GOT3 (cell line): ENCODE measurements at regions not wholly inside any gene's neighbourhood (a gene's known extent, or its start where the extent isn't known, plus 50 kb on each side); places are given as distances from the start of the nearest gene placed in this dataset.
"Not testable (repeated sequence)": the region's sequence is repeated elsewhere in the genome, so short reads cannot be mapped to it uniquely, and the experiment has no call there.

Experiments
- DNase-seq: peaks from one replicate; lab custom pipeline; 2025; ENCODE audit warnings: mixed read lengths; lab: John Stamatoyannopoulos, UW

DNA sequence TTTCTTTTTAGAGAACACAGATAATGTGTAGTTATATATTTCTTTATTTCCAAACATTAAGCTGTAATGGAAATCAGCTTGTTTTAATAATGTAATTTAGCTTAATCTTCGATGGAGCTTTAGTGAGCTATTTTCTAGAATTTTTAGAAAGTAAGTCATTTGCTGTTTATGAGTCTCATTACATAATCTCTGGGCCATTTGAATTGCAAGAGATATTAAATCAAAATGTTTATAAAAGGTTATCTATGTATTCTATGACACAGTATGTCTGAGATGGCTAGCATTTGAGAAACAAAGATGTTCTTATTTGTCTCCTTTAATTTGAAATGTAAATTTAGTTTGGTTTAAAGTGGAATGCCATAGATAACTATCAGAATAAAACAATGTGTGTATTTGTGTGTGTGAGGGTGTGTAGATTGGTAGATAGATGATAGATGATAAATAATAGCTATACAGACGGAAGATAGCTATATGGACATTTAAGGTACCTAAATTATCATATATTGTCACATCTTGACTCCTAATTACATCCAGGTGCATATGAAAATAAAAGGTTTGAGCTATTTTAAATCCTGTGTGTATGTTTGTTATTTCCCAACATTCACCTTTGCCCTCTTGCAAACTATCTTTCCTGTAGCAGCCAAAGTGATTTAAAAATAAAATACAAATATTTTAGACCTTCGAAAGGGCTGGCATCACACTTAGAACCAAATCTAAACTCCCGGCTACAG, 478.0 kb upstream of the KLF6 start:
- no peak for DNase-seq

- no peak for DNase-seq
Observed at GRCh38 chr10:4262449-4262848, 477.4 kb upstream of the KLF6 start.

DNA sequence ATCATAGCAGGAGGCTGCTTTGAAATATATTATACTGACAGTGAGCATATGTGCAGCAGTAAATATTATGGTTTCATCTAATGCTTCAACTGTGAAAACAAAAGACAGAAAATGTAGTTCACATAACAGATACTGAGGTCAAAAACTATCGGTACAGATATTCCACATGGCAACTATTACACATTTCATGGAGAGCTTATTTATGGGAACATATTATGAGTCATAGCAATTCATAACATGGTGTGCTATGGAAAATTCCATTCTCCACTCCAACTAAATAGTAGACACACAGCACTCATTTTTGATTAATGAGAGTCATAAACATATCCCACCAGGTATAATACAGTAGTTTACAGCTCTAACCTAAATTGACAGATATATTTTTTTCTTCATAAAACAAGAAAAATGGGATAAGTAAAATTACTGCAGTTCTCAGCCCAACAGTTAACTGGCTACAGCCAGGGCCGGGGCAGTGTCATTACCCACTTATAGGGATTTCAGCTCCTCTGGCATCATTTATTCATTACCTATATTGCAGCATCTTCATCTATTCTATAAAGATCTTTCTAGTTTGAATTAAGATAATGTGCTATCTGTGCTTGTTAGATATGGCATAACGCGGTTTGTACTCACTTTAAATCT, 475.6 kb upstream of the KLF6 start:
- DNase-seq, result no peak

GRCh38 chr10:4257939-4258465, 473.0 kb upstream of the KLF6 start:
- DNase-seq, result no peak

GRCh38 chr10:4256971-4257370, 472.0 kb upstream of the KLF6 start:
- DNase-seq, result no peak

DNA sequence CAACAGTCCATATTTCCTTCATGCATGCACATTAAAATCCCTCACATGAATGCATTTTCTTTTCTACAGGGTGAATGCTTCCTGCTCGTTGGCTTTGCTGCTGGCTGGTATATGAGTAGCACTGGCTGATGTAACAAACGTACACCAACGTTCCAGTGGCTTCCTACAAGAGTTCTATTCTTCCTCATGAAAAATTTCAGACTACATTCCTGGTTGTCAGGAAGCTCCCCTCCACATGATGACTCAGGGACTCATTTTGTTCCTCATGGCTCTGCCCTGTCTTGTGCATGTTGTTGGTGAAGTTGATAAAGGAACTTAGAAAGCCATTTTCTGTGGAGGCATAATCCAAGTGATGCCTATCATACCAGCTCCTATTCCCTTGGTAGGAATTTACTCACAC, 470.7 kb upstream of the KLF6 start:
- no peak for DNase-seq

DNA sequence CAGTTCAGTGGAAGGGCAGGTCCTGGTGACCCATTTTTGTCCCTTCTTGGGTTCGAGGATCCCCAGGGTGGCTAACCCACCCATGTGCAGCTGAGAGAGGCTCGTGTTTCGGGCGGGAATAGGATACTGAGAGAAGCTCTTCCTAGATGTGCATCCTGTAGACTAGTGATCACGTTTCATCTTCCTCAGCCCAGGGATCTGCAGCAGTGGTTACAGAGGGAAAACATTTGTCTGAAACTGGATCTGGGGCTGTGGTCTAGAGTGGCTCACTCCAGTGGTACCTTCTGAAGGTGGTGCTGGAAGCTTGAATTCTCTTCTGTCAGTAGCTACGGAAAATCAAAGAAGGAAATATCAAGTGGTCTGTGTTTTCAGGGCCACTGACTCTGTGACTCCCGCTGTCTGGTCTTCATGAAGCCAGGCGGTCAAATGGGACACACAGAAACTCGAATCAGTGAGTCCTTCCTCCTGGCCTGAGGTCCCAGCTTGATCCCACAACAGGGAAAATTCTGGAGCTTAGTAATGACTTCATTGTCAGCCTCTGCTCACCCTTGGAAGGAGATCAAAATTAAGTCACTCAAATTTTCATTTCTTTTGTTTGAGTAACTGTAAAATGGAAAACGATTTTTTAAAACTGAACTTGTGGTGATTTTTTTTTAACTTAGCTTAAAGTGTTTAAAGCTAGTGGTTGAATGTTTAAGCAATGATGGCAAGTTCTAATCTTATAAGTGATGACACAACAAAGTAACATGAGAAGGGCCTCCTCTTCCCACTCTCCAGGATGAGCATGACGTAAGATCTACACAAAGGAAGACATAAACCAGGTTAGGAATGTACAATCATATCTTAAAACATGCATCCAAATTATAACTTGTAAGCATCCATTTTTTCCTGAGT, 469.3 kb upstream of the KLF6 start:
- no peak for DNase-seq

DNA sequence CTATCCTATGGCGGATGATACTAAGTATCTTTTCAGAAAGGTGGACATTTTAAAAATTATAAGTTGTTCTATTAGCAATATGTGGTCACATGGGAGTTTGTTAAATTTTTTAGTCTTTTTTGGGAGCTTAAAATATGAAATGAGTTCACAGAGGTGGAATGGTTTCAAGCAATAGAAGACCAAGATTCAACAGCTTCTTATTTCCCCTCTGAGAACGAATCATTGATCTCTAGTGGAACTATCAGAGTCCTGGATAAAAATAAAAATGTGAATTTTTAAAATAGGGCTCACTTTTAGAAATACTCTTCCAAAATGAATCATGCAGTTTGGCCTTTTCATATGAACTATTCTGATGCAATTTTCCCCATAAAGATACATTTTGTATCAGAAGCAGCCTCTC, 467.7 kb upstream of the KLF6 start:
- no peak for DNase-seq

DNA sequence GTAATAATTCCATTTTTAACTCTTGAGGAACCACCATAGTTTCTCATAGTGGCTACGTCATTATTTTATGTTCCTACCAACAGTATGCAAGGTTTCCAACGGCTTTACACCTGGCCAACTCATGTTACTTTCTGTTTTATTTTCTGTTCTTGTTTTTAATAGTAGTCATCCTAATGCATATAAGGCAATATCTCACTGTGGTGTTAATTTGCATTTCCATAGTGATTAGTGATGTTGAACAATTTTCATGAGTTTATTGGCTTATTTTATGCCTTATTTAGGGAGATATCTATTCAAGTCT, 465.5 kb upstream of the KLF6 start:
- DNase-seq, result no peak

DNA sequence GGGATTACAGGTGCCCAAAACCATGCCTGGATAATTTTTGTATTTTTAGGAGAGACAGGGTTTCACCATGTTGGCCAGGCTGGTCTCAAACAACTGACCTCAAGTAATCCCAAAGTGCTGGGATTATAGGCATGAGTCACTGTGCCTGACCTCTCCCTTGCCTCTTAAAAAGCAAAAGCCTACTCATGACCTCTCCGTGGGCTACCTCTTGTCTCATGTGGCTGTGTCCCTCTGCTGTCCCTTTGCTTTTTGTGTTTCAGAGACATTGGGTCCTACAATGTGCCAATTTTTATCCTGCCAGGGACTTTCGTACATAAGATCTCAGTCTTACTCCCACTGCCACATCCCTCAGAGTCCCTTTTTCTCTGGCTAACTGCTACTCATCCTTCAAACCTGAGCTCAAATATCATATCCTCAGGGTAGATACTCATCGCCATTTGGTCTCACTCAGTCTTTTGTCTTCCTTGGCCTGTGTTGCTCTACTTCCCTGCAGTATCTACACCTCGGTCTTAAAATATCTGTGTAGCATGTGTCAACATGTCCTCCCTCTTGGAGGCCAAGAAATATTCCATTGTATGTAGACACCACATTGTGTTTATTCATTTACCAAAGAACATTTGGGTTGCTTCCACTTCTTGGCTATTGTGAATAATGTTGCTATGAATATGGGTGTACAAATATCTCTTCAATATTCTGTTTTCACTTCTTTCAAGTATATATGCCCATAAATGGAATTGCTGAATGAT, 465.0 kb upstream of the KLF6 start:
- no peak for DNase-seq

- no peak for DNase-seq
Observed at GRCh38 chr10:4247379-4247778, 462.4 kb upstream of the KLF6 start.

GRCh38 chr10:4246881-4247358, 461.9 kb upstream of the KLF6 start:
- no peak for DNase-seq

DNA sequence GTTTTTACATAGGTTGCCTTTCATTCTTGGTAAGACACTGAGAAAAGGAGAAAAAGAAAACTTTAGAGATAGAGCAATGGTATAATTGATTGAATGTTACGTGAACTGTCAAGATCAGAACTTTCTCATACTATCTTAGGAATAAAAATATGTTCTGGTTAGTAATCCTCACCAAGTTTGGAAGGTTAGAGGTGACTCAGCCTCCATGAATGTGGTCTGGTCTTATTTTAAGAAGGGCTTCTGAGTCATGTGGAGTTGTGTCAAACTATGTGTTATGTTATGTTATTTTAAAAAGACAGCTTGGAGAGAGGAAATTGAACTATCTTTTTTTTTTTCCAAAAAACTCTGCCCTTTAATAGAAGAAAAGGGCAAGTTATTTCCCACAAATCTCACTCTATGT, 458.6 kb upstream of the KLF6 start:
- no peak for DNase-seq

GRCh38 chr10:4243169-4243568, 458.2 kb upstream of the KLF6 start:
- DNase-seq, result no peak

DNA sequence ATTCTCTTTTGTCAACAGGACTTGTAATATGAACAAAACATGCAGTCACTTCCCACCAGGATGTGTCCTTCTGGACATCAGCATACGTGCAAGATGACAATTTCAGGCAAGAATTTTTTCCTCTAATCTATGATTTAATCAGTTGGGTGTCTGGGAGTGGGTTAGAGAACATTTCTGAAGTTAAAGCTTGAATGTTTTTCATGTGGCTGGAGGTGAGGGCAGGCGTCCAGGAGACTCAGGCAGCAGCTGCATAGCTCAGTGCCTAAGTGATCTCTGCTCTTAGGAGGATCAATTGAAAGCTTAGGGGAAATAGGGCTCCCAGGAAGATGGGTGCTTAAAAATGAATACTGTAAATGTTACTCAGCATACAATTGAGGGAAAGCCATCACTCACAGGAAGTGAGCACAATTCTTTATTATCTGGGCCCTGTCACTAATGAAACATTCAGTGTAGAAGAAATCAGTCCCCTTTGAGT, 457.6 kb upstream of the KLF6 start:
- DNase-seq, result no peak

GRCh38 chr10:4241724-4242345, 456.8 kb upstream of the KLF6 start:
- DNase-seq, result no peak

- no peak for DNase-seq
Observed at GRCh38 chr10:4240608-4241197, 455.7 kb upstream of the KLF6 start.

GRCh38 chr10:4239186-4239585, 454.2 kb upstream of the KLF6 start:
- no peak for DNase-seq

- not testable (repeated sequence) for DNase-seq
Observed at GRCh38 chr10:4236905-4237304, 451.9 kb upstream of the KLF6 start.

GRCh38 chr10:4234661-4235060, 449.7 kb upstream of the KLF6 start:
- DNase-seq, result no peak

DNA sequence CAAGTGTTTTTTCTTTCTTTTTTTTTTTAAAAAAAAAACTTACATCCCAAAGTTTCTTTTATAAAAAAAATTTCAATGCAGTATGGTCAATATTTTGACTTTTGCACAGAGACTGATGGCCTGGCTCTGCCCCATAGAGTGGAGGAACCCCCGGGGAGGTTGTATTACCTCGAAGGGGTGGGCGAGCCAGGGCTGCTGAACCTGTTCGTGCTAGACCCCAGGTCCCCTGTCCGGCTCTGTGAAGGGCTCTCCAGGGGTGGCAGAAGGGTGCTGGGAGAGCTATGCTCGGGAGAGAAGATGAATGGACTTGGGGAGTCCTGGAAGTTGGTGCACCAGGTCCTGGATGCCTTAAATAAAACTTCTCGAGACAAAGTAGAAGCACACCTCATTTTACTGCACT, 446.4 kb upstream of the KLF6 start:
- DNase-seq, result no peak
